IPS-NIHi7 (cell line): ENCODE measurements at regions not wholly inside any gene's neighbourhood (a gene's known extent, or its start where the extent isn't known, plus 50 kb on each side); places are given as distances from the start of the nearest gene placed in this dataset.
A peak's percentile ranks its signal among the peaks of the same experiment; 100 is the strongest.
"Not testable (repeated sequence)": the region's sequence is repeated elsewhere in the genome, so short reads cannot be mapped to it uniquely, and the experiment has no call there.

ENCODE experiments used
- DNase-seq: peaks from one replicate; pipeline ENCODE4 v3.0.0; 2012; ENCODE audit warnings: mixed read lengths; ENCODE audit errors: extremely low spot score

DNA sequence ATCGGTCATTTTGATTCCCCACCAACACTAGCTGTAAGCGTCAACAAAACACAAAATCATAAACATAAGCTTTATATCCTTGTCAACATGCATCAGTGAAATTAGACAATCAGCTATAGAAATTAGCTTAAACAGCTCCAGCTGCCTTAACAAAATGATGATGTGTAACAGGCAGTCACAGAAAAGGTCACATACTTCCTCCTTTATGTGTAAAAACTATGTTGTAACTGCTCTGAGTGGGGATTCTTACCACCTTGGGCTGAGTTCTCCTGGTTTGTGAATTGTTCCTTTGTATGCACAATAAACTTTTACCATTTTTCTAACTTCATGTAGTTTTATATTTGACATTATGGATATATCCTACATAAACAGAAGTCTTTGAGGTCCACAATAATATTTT lies 73.9 kb upstream of the MAP9 start:
- DNase-seq: no peak

- no peak for DNase-seq
Measured at GRCh38 chr4:155445306-155445705, 68.5 kb upstream of the MAP9 start.

DNA sequence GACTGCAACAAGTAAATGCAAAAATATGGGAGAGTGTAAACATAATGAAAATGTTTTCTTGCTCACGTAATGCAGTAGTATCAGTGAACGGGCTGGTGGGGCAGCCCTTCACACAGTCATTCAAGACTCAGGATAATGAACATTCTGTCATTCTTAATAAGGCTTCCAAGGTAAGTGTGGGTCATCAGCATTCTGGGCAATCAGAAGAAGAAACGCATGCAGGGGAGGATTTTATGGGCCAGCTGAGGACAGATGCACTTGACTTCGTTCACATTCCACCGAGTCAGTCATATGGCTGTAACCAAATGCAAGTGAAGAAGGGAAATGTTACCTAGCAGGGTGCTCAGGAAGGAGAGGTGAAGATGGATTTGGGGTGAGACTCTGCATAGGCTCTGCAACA lies 68.0 kb upstream of the MAP9 start:
- no peak for DNase-seq

GRCh38 chr4:155442267-155443105 lies 65.7 kb upstream of the MAP9 start:
- DNase-seq: peak; percentile 77

DNA sequence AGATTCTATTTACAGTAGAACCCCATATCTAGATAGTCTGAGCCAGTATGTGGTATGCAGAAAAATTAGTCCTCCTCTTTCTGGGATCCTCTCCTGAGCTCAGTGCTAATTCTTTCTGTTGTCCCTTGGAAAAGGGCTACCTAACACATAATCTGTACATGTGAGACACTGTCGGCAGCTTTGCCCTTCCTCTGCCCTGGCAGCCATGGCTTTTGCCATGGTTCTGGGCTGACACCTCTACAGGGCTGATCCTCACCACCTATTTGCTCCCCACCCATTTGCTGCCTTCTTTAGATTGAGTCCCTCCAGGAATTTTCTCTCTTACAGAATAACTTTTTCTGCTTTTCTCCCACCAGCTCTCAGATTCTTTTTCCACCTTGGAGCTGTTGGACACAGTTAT lies 64.7 kb upstream of the MAP9 start:
- no peak for DNase-seq

GRCh38 chr4:155439760-155440159 lies 63.0 kb upstream of the MAP9 start:
- DNase-seq: not testable (repeated sequence)

DNA sequence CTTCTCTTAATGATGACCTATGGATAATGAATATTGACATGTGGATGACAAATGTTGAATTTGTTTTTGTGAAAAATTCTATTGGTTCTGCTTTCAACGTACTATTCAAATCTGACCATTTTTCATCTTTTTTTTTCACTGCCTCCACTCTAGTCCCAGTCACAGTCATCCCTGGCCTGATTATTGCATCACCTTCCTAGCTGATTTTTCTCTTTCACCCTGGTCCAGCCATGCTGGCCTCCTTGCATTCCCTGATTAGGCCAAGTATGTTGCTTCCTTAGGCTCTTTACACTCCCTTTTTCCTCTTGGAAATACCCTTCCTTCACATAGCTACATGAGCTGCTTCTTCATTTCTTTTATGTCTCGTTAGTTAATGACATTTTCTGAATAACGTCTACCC lies 58.1 kb upstream of the MAP9 start:
- no peak for DNase-seq

- no peak for DNase-seq
Measured at GRCh38 chr4:155434366-155434765, 57.6 kb upstream of the MAP9 start.

DNA sequence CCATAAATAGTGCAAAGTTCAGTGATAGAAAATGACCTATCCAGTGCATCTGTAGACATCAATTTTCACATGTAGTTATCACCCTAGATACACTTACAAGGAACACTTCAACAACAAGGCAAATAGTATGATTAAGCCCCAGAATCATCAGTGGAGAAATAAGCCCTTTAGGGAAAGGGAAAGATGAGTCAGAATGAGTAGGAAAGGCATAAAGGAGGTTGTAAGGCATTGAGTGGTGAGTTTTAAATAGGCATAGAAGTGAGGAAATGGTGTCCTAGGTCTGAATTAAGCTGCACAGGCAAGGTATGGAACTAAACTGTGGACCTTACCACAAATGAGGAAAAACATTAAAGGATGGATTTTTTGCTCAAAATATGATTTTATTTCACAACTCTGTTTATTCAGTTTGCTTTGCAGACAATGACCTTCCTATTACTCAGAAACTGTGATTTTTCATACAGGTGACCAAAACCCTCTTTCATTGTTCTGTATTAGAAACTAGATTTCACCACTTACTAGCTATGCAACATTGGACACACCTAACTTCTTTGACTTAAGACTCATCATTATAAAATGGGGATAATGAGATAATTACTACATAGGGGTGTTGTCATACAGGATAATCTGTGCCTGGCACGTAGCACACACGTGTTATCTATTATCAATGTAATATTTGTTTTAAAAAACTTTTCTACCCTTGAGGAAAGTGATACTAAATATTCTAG lies 57.0 kb upstream of the MAP9 start:
- no peak for DNase-seq

DNA sequence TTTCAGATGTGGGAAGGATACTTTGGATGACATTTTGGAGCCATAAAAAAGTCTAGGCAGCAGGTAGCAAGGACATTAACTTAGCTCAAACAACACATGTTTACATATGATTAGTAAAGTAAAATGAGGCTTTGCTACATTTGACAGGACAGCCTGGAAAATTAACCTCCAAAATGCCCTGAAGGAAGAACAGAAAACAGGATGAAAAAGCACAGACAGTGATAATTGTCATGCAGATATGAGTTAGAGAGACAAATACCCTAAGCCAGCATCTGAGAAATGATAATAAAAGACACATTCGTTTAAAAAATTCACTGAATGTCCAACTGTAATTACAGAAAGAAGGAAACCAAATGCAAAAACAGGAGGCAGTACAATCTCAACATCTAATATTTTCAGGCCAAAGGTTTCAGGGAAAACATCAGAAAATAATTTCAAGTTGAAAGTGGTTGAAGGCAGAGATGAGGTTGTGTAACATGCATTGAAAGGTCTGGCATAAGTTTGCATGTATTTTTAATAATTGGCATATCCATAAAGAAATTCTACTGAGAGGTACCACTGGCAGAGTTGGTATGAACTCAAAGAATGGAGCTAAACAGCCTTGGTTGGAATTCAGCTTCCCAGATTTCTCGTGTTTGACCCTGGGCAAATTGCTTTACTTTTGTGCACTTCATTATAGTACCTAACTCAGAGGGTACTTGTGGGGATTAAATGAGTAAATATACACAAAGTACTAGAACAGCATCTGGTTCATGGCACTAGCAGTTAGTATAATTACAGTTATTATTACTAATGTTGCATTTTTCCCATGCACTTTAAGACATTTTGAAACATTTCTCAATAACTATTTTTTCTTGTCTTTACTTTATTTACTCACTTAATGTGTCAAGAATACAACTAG lies 54.4 kb upstream of the MAP9 start:
- DNase-seq: no peak

- DNase-seq: no peak
Measured at GRCh38 chr4:155428128-155428527, 51.4 kb upstream of the MAP9 start.

- peak; percentile 12 for DNase-seq
Measured at GRCh38 chr4:155426953-155427352, 50.2 kb upstream of the MAP9 start.
